ENCODE measurements at regions not wholly inside any gene's neighbourhood (a gene's known extent, or its start where the extent isn't known, plus 50 kb on each side); places are given as distances from the start of the nearest gene placed in this dataset.

DNA sequence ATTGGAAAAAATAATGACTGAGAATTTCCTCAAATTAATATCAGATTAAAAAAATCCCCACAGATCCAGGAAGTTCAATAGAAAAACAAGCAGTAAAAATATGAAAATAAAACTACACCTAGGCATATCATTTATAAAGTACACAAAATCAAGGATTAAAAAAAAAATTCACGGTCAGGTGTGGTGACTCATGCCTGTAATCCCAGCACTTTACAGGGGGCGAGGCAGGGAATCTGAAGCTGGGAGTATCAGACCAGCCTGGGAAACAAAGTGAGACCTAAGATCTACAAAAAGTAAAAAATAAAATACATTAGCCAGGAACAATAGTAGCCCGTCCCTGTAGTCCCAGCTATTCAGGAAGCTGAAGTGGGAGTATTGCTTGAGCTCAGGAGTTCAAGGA is 778.3 kb upstream of the ALCAM start:
- Histone ChIP-seq H3K27ac (ENCODE audit: low read depth, low read length) (no peak overlapping the region), H3K27me3 (ENCODE audit: control insufficient read depth, insufficient read depth, low read length) (no peaks in the 10 kb centered on the region), H3K4me3 (ENCODE audit: low read length) (no peak overlapping the region), H3K4me1 (ENCODE audit: control insufficient read depth, insufficient read depth, low read length) (no peaks in the 10 kb centered on the region), H3K36me3 (ENCODE audit: control insufficient read depth, insufficient read depth, low read length) (no peaks in the 10 kb centered on the region), H3K9ac (ENCODE audit: low read length) (no peak overlapping the region)

DNA sequence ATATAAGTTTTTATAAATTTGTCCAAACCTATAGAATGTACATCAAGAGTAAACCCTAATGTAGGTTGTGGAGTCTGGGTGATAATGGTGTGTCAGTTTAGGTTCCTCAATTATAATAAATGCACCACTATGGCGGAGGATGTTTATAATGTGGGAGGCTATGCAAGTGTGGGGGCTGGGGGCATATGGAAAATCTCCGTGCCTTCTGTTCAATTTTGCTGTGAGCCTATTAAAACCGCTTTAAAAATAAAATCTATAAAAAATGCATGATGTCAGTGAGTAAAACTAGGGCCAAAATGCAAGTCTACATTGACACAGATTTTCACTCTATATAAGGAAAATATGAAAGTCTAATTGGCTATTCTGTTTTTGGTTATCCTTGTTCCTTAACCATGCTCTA is 774.9 kb upstream of the ALCAM start:
- no peaks in the 10 kb centered on the region for H3K36me3 ChIP-seq (ENCODE audit: control insufficient read depth, insufficient read depth, low read length)
- H3K9ac ChIP-seq (ENCODE audit: low read length) = no peak overlapping the region
- H3K4me1 ChIP-seq (ENCODE audit: control insufficient read depth, insufficient read depth, low read length) = no peaks in the 10 kb centered on the region
- H3K27ac ChIP-seq (ENCODE audit: low read depth, low read length) = no peak overlapping the region
- no peaks in the 10 kb centered on the region for H3K27me3 ChIP-seq (ENCODE audit: control insufficient read depth, insufficient read depth, low read length)
- H3K4me3 ChIP-seq (ENCODE audit: low read length) = no peak overlapping the region

DNA sequence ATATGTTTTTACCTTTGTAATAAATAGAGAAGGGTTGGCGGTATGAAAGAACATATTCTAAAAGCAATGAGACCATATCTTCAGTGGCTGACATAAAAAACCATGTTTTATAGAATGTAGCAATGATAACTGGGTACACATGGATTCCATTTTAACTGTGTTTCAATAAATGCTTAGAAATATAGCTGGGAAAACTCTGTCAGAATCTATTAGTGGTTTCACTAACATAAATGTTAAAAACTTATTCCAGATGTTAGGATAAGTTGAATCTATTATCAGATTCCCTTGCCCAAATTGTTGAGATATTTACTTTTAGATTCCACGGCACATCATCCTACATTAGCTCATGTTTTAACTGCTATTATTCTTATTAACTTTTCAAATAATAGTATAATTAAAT is 772.2 kb upstream of the ALCAM start:
- Histone ChIP-seq H3K27me3 (ENCODE audit: control insufficient read depth, insufficient read depth, low read length) (no peaks in the 10 kb centered on the region), H3K4me3 (ENCODE audit: low read length) (no peak overlapping the region), H3K27ac (ENCODE audit: low read depth, low read length) (no peak overlapping the region), H3K9ac (ENCODE audit: low read length) (no peak overlapping the region), H3K4me1 (ENCODE audit: control insufficient read depth, insufficient read depth, low read length) (no peaks in the 10 kb centered on the region), H3K36me3 (ENCODE audit: control insufficient read depth, insufficient read depth, low read length) (no peaks in the 10 kb centered on the region)

- Histone ChIP-seq H3K27ac (ENCODE audit: low read depth, low read length) (no peak overlapping the region), H3K4me3 (ENCODE audit: low read length) (no peak overlapping the region), H3K4me1 (ENCODE audit: control insufficient read depth, insufficient read depth, low read length) (no peaks in the 10 kb centered on the region), H3K9ac (ENCODE audit: low read length) (no peak overlapping the region), H3K36me3 (ENCODE audit: control insufficient read depth, insufficient read depth, low read length) (no peaks in the 10 kb centered on the region), H3K27me3 (ENCODE audit: control insufficient read depth, insufficient read depth, low read length) (no peaks in the 10 kb centered on the region)
Observed at GRCh38 chr3:104596054-104596453, 770.7 kb upstream of the ALCAM start.

GRCh38 chr3:104596551-104596950 is 770.2 kb upstream of the ALCAM start:
- H3K9ac ChIP-seq (ENCODE audit: low read length) = no peak overlapping the region
- H3K27me3 ChIP-seq (ENCODE audit: control insufficient read depth, insufficient read depth, low read length) = no peaks in the 10 kb centered on the region
- no peaks in the 10 kb centered on the region for H3K36me3 ChIP-seq (ENCODE audit: control insufficient read depth, insufficient read depth, low read length)
- no peak overlapping the region for H3K27ac ChIP-seq (ENCODE audit: low read depth, low read length)
- no peak overlapping the region for H3K4me3 ChIP-seq (ENCODE audit: low read length)
- no peaks in the 10 kb centered on the region for H3K4me1 ChIP-seq (ENCODE audit: control insufficient read depth, insufficient read depth, low read length)

- no peaks in the 10 kb centered on the region for H3K36me3 ChIP-seq (ENCODE audit: control insufficient read depth, insufficient read depth, low read length)
- H3K4me3 ChIP-seq (ENCODE audit: low read length) = no peak overlapping the region
- no peak overlapping the region for H3K9ac ChIP-seq (ENCODE audit: low read length)
- H3K27me3 ChIP-seq (ENCODE audit: control insufficient read depth, insufficient read depth, low read length) = no peaks in the 10 kb centered on the region
- H3K27ac ChIP-seq (ENCODE audit: low read depth, low read length) = no peak overlapping the region
- no peaks in the 10 kb centered on the region for H3K4me1 ChIP-seq (ENCODE audit: control insufficient read depth, insufficient read depth, low read length)
Observed at GRCh38 chr3:104598848-104599511, 767.7 kb upstream of the ALCAM start.

DNA sequence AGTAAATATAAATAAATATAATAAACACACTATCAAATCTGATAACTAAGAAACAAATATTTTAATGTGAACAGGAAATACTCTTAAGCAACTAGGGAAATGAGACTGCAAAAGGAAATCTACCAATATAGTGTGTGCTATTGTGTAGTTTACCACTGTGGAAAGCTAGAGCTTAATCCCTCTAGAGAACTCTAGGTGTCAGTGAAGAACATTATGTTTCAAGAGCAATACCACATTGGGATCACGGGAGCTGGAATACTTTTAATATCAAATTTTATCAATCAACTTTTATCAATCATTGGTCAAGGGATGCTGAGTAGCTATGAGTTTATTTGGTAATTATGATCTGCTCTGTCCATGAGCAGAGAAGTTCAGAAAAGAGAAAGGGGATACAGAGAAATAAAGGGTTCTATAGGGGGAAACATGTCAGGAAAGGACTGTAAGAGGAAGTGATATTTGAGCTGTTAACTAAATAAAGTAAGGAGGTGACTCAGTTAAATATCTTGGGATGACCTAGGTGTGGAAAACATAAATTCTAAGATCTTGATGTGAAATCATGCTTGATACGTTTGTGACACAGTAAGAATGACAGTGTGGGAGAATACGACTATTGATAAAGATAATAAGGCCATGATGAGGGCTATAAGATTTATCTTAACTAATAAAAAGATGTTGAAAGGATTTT is 762.2 kb upstream of the ALCAM start:
- H3K9ac ChIP-seq (ENCODE audit: low read length) = no peak overlapping the region
- no peaks in the 10 kb centered on the region for H3K4me1 ChIP-seq (ENCODE audit: control insufficient read depth, insufficient read depth, low read length)
- H3K27ac ChIP-seq (ENCODE audit: low read depth, low read length) = no peak overlapping the region
- no peaks in the 10 kb centered on the region for H3K36me3 ChIP-seq (ENCODE audit: control insufficient read depth, insufficient read depth, low read length)
- H3K27me3 ChIP-seq (ENCODE audit: control insufficient read depth, insufficient read depth, low read length) = no peaks in the 10 kb centered on the region
- H3K4me3 ChIP-seq (ENCODE audit: low read length) = no peak overlapping the region

- Histone ChIP-seq H3K4me1 (ENCODE audit: control insufficient read depth, insufficient read depth, low read length) (no peaks in the 10 kb centered on the region), H3K27ac (ENCODE audit: low read depth, low read length) (no peak overlapping the region)
Observed at GRCh38 chr3:104606812-104607211, 759.9 kb upstream of the ALCAM start.

DNA sequence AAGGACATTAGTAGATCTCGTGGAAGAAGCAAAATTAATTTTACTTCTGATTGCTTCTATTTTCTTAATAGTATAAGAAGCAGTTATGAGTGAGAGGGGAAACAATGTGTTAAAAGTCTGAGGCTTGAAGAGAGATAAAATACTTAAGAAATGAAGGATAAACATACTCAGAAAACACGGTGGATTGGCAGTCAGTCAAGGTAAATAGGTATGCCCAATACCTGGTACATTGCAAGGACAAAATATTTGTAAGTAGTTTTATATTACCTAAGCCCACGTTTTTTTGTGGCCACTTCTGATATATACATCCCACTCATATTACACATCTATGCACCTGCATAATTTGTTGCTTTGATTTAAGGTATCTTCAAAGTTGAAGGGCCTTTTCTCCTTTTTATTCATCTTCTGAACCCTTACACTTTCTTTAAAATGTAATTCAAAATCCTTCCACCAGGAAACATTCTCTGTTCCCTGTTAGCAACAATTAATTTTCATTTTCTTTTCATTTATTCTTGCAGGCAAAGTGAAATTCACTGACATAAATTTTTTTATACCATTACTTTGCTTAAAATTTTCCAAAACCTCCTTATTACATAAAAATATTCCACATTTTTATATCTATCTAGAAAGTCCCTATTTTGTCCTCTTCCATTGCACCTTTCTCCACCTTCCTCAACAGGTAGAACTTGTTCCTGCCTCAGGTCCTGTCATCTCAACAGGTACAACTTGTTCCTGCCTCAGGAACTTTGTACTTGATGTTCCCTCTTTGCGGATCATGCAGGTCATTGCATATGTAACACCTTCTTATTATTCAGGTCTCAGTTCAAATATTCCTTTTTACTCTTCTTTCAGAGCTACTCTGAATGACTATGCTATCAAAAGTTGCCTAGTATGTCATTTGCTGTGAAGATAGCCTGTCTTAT is 755.7 kb upstream of the ALCAM start:
- Histone ChIP-seq H3K36me3 (ENCODE audit: control insufficient read depth, insufficient read depth, low read length) (no peaks in the 10 kb centered on the region), H3K27ac (ENCODE audit: low read depth, low read length) (no peak overlapping the region), H3K4me1 (ENCODE audit: control insufficient read depth, insufficient read depth, low read length) (no peaks in the 10 kb centered on the region), H3K27me3 (ENCODE audit: control insufficient read depth, insufficient read depth, low read length) (no peaks in the 10 kb centered on the region), H3K4me3 (ENCODE audit: low read length) (no peak overlapping the region), H3K9ac (ENCODE audit: low read length) (no peak overlapping the region)

More at GRCh38 chr3:104606812-104607211, 759.9 kb upstream of the ALCAM start:
- Histone ChIP-seq H3K9ac (ENCODE audit: low read length) (no peak overlapping the region), H3K4me3 (ENCODE audit: low read length) (no peak overlapping the region), H3K27me3 (ENCODE audit: control insufficient read depth, insufficient read depth, low read length) (no peaks in the 10 kb centered on the region), H3K36me3 (ENCODE audit: control insufficient read depth, insufficient read depth, low read length) (no peaks in the 10 kb centered on the region)

GRCh38 chr3:104612218-104612617 is 754.5 kb upstream of the ALCAM start:
- H3K36me3 ChIP-seq (ENCODE audit: control insufficient read depth, insufficient read depth, low read length) = no peaks in the 10 kb centered on the region
- no peak overlapping the region for H3K4me3 ChIP-seq (ENCODE audit: low read length)
- H3K27ac ChIP-seq (ENCODE audit: low read depth, low read length) = no peak overlapping the region

GRCh38 chr3:104614564-104614963 is 752.1 kb upstream of the ALCAM start:
- no peaks in the 10 kb centered on the region for H3K36me3 ChIP-seq (ENCODE audit: control insufficient read depth, insufficient read depth, low read length)
- no peak overlapping the region for H3K9ac ChIP-seq (ENCODE audit: low read length)
- no peaks in the 10 kb centered on the region for H3K27me3 ChIP-seq (ENCODE audit: control insufficient read depth, insufficient read depth, low read length)
- H3K4me3 ChIP-seq (ENCODE audit: low read length) = no peak overlapping the region
- no peaks in the 10 kb centered on the region for H3K4me1 ChIP-seq (ENCODE audit: control insufficient read depth, insufficient read depth, low read length)
- no peak overlapping the region for H3K27ac ChIP-seq (ENCODE audit: low read depth, low read length)

More at GRCh38 chr3:104612218-104612617, 754.5 kb upstream of the ALCAM start:
- Histone ChIP-seq H3K4me1 (ENCODE audit: control insufficient read depth, insufficient read depth, low read length) (no peaks in the 10 kb centered on the region), H3K27me3 (ENCODE audit: control insufficient read depth, insufficient read depth, low read length) (no peaks in the 10 kb centered on the region), H3K9ac (ENCODE audit: low read length) (no peak overlapping the region)

DNA sequence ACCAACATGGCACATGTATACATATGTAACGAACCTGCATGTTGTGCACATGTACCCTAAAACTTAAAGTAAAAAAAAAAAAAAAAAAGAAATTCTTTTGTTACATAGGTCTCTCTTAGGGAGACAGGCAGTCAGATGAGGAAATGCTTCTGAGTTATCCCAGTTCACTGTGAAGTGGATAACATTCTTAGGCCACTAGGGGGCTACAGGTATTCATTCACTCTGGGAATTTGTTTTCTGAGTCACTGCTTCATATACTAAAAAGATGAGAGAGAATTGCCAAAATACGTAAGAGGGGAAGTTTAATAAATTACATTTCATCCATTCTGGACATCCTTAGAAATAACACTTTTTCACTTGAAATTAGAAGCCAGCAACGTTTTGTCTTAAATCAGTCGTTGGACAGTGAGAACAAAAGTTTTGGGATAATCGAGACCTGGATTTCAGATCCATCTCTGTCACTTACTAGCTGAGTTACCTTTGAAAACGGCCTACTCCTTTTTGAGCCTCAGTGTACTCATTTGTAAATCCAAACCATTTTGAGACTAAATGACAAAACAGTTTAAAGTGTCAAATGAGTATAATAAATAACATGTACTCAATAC is 738.4 kb upstream of the ALCAM start:
- no peaks in the 10 kb centered on the region for H3K36me3 ChIP-seq (ENCODE audit: control insufficient read depth, insufficient read depth, low read length)
- H3K9ac ChIP-seq (ENCODE audit: low read length) = no peak overlapping the region
- H3K27ac ChIP-seq (ENCODE audit: low read depth, low read length) = no peak overlapping the region
- no peak overlapping the region for H3K4me3 ChIP-seq (ENCODE audit: low read length)
- H3K27me3 ChIP-seq (ENCODE audit: control insufficient read depth, insufficient read depth, low read length) = no peaks in the 10 kb centered on the region
- H3K4me1 ChIP-seq (ENCODE audit: control insufficient read depth, insufficient read depth, low read length) = no peaks in the 10 kb centered on the region

Measured in rectal smooth muscle tissue (tissue), 1 donor.